Hepatocyte (in vitro differentiated cells): ENCODE measurements at regions not wholly inside any gene's neighbourhood (a gene's known extent, or its start where the extent isn't known, plus 50 kb on each side); places are given as distances from the start of the nearest gene placed in this dataset.

ENCODE experiments used
- DNase-seq: peaks from one replicate; pipeline ENCODE4 v3.0.0-alpha.2; 2016; ENCODE audit warnings: low spot score
- H2AFZ ChIP-seq: fragments of 200-600 bp; sonication (generic); 2 replicates; pipeline ENCODE4 v1.6.0; 2016; ENCODE audit warnings: antibody characterized with exemption, mild to moderate bottlenecking
- H3K27ac ChIP-seq: fragments of 200-600 bp; sonication (generic); 2 replicates; pipeline ENCODE4 v1.5.1; 2016; ENCODE audit warnings: mild to moderate bottlenecking
- H3K27me3 ChIP-seq: fragments of 200-600 bp; sonication (generic); 2 replicates; pipeline ENCODE4 v1.6.1; 2016
- H3K36me3 ChIP-seq: fragments of 200-600 bp; sonication (generic); replicated peaks from 2 replicates; pipeline ENCODE4 v1.5.1; 2016; ENCODE audit warnings: low read depth; ENCODE audit not compliant: insufficient read depth
- H3K4me1 ChIP-seq: fragments of 200-600 bp; sonication (generic); 2 replicates; pipeline ENCODE4 v1.5.1; 2016; ENCODE audit warnings: mild to moderate bottlenecking, moderate library complexity; ENCODE audit not compliant: insufficient read depth
- H3K4me2 ChIP-seq: fragments of 200-600 bp; sonication (generic); 2 replicates; pipeline ENCODE4 v1.6.0; 2016
- H3K4me3 ChIP-seq: fragments of 200-600 bp; sonication (generic); 2 replicates; pipeline ENCODE4 v1.5.1; 2016; ENCODE audit warnings: mild to moderate bottlenecking
- H3K79me2 ChIP-seq: fragments of 200-600 bp; sonication (generic); 2 replicates; pipeline ENCODE4 v1.6.0; 2017; ENCODE audit warnings: mild to moderate bottlenecking
- H3K9me2 ChIP-seq: fragments of 200-600 bp; sonication (generic); replicated peaks from 2 replicates; pipeline ENCODE4 v1.6.0; 2017; ENCODE audit warnings: mild to moderate bottlenecking; ENCODE audit not compliant: insufficient read depth
- H3K9me3 ChIP-seq: fragments of 200-600 bp; sonication (generic); 2 replicates; pipeline ENCODE4 v1.5.1; 2016; ENCODE audit warnings: low read depth, mild to moderate bottlenecking
- H4K20me1 ChIP-seq: fragments of 200-600 bp; sonication (generic); 2 replicates; pipeline ENCODE4 v1.6.0; 2016; ENCODE audit warnings: mild to moderate bottlenecking; ENCODE audit not compliant: insufficient read depth, poor library complexity, severe bottlenecking
- EZH2 ChIP-seq: fragments of 200-600 bp; sonication (generic); IDR thresholded peaks from 2 replicates; pipeline ENCODE4 v1.6.1; 2016; ENCODE audit warnings: antibody characterized with exemption, mild to moderate bottlenecking, borderline replicate concordance
- EZH2phosphoT487 ChIP-seq: fragments of 200-600 bp; sonication (generic); IDR thresholded peaks from one replicate; pipeline ENCODE4 v1.6.1; 2018; ENCODE audit warnings: antibody characterized with exemption, mild to moderate bottlenecking, low read depth, moderate library complexity; ENCODE audit not compliant: unreplicated experiment, severe bottlenecking
- WGBS: methylation state at CpG from one replicate; pipeline ENCODE4 v1.1.6; 2016; ENCODE audit warnings: low lambda C conversion rate; ENCODE audit errors: missing lambda C conversion rate; 5-methylcytosine and 5-hydroxymethylcytosine counted together
- TF ChIP-seq, protein P1 (sequence below): fragments of 200-600 bp; sonication (generic); IDR thresholded peaks from 2 replicates; pipeline ENCODE4 v1.5.1; 2016; ENCODE audit warnings: antibody characterized with exemption, mild to moderate bottlenecking; ENCODE audit not compliant: poor library complexity

DNA sequence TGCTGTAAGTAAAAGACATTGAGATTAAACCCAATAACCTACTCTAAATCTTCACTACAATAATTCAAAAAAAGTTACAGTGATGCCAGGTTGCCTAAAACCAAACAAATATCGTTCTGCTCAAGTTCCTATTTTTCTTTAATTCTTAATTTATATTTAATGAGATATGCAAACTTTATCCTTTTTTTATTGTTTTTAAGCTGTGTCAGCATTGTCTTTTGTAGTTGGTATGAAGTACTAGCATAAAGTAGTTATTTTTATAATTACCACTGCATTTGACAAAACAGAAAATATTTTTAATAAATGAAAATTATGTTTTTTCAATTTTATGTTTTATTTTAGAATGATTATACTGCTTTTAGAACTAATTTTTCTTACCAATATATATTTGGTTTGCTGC lies 1431.1 kb upstream of the PCDH7 start:
- no peak overlapping the region for H3K4me3 ChIP-seq
- H3K4me1 ChIP-seq: no peaks in the 10 kb centered on the region
- no peak overlapping the region for H3K4me2 ChIP-seq
- H3K79me2 ChIP-seq: no peaks in the 10 kb centered on the region
- H3K27ac ChIP-seq: no peak overlapping the region
- no peak overlapping the region for H2AFZ ChIP-seq
- TF ChIP-seq, protein P1, sequence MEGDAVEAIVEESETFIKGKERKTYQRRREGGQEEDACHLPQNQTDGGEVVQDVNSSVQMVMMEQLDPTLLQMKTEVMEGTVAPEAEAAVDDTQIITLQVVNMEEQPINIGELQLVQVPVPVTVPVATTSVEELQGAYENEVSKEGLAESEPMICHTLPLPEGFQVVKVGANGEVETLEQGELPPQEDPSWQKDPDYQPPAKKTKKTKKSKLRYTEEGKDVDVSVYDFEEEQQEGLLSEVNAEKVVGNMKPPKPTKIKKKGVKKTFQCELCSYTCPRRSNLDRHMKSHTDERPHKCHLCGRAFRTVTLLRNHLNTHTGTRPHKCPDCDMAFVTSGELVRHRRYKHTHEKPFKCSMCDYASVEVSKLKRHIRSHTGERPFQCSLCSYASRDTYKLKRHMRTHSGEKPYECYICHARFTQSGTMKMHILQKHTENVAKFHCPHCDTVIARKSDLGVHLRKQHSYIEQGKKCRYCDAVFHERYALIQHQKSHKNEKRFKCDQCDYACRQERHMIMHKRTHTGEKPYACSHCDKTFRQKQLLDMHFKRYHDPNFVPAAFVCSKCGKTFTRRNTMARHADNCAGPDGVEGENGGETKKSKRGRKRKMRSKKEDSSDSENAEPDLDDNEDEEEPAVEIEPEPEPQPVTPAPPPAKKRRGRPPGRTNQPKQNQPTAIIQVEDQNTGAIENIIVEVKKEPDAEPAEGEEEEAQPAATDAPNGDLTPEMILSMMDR: no peak
- TF ChIP-seq EZH2: no peak
- TF ChIP-seq EZH2phosphoT487: no peak
- WGBS: 79% methylated on average over 1 of the region's 1 CpG
- no peaks in the 10 kb centered on the region for H3K9me2 ChIP-seq
- no peak for DNase-seq
- no peaks in the 10 kb centered on the region for H3K9me3 ChIP-seq
- H3K27me3 ChIP-seq: no peaks in the 10 kb centered on the region
- no peaks in the 10 kb centered on the region for H3K36me3 ChIP-seq
- H4K20me1 ChIP-seq: no peaks in the 10 kb centered on the region

DNA sequence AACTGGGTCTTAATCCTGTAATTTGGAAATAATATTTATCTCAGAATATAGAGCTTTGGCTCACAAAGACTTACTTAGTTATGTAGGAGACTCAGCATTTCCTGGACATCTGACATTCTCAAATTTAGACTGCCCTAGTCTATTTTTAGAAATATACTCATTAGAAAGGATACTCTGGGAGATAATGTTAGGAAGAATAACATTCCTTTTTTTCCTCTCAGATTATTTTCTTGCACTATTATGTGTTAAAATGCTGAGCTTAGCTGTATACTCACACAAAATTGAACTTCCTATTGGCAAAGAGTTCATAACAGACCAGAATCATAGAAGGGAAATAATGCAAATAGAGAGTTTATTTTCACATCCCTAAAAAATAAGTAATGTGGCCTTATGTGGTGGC lies 1424.9 kb upstream of the PCDH7 start:
- no peaks in the 10 kb centered on the region for H4K20me1 ChIP-seq
- no peak for DNase-seq
- H3K4me1 ChIP-seq: no peaks in the 10 kb centered on the region
- no peak overlapping the region for H2AFZ ChIP-seq
- TF ChIP-seq, protein P1: no peak
- no peak for TF ChIP-seq EZH2phosphoT487
- no peak for TF ChIP-seq EZH2
- no peaks in the 10 kb centered on the region for H3K9me2 ChIP-seq
- H3K79me2 ChIP-seq: no peaks in the 10 kb centered on the region
- H3K9me3 ChIP-seq: no peaks in the 10 kb centered on the region
- H3K4me3 ChIP-seq: no peak overlapping the region
- no peak overlapping the region for H3K4me2 ChIP-seq
- no peaks in the 10 kb centered on the region for H3K27me3 ChIP-seq
- no peaks in the 10 kb centered on the region for H3K36me3 ChIP-seq
- no peak overlapping the region for H3K27ac ChIP-seq

DNA sequence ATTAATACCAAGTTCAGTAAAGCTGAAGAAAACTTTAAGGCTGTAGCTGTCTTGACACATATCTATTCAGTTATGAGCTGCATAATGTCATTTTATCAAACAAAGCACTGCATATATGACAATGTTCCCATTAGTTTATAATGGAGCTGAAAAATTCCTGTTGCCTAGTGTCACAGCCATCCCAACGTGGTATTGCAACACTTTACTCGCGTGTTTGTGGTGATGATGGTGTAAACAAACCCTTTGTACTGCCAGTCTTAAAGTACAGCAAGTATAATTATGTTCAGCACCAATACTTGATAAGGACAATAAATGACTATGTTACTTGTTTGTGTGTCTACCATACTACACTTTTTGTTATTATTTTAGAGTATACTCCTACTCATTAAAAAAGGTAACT lies 1415.6 kb upstream of the PCDH7 start:
- H4K20me1 ChIP-seq: no peaks in the 10 kb centered on the region
- H3K27me3 ChIP-seq: no peaks in the 10 kb centered on the region

DNA sequence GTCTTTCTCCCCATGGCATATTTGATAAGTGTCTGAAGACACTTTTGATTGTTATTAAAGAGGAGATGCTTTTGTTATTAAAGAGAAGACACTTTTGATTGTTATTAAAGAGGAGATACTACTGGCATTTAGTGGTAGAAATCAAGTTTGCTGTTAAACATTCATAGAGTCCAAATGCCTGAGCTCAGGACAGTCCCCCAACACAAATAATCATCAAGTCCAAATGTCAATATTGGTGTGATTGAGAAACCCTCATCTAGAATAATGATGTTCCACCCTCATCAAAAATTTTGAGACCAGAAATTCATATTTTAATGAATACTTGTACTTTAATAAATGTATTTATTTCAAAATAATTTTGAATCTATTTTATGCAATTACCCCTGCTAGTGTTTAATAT lies 1412.9 kb upstream of the PCDH7 start:
- Histone ChIP-seq H3K9me3 (no peaks in the 10 kb centered on the region), H3K4me2 (no peak overlapping the region), H3K4me1 (no peaks in the 10 kb centered on the region), H3K27me3 (no peaks in the 10 kb centered on the region), H2AFZ (no peak overlapping the region), H3K36me3 (no peaks in the 10 kb centered on the region), H3K9me2 (no peaks in the 10 kb centered on the region), H4K20me1 (no peaks in the 10 kb centered on the region), H3K4me3 (no peak overlapping the region), H3K27ac (no peak overlapping the region), H3K79me2 (no peaks in the 10 kb centered on the region)
- TF ChIP-seq EZH2 (no peak), EZH2phosphoT487 (no peak)
- TF ChIP-seq, protein P1: no peak
- DNase-seq: no peak

More for the DNA sequence above, 1415.6 kb upstream of the PCDH7 start:
- H3K79me2 ChIP-seq: no peaks in the 10 kb centered on the region
- H3K9me2 ChIP-seq: no peaks in the 10 kb centered on the region
- H3K4me3 ChIP-seq: no peak overlapping the region
- no peak overlapping the region for H3K27ac ChIP-seq
- no peak overlapping the region for H2AFZ ChIP-seq
- H3K9me3 ChIP-seq: no peaks in the 10 kb centered on the region
- no peak for TF ChIP-seq EZH2
- no peak for TF ChIP-seq EZH2phosphoT487
- TF ChIP-seq, protein P1: no peak
- 70% methylated on average over 3 of the region's 3 CpGs for WGBS
- H3K4me2 ChIP-seq: no peak overlapping the region
- DNase-seq: no peak
- no peaks in the 10 kb centered on the region for H3K36me3 ChIP-seq
- H3K4me1 ChIP-seq: no peaks in the 10 kb centered on the region
